Activated B cell treated with CpG ODN at 0.5 μM for 24 hours (primary cell): ENCODE measurements at regions not wholly inside any gene's neighbourhood (a gene's known extent, or its start where the extent isn't known, plus 50 kb on each side); places are given as distances from the start of the nearest gene placed in this dataset.
A peak's percentile ranks its signal among the peaks of the same experiment; 100 is the strongest.
"Not testable (repeated sequence)": the region's sequence is repeated elsewhere in the genome, so short reads cannot be mapped to it uniquely, and the experiment has no call there.

ENCODE experiments used
- ATAC-seq: fragments of 200-7000 bp; cut with Tn5 transposase; one replicate; pipeline ENCODE4 v1.10.0; 2021; ENCODE audit warnings: low read depth, mild to moderate bottlenecking, moderate library complexity
- CTCF ChIA-PET: fragments of 350-600 bp; sonication (Branson Sonifier 250); formaldehyde crosslinking; loops from one replicate; lab custom pipeline; 2021; ENCODE audit warnings: antibody characterized with exemption; lab: Charles Lee
- POLR2A ChIA-PET: fragments of 350-600 bp; sonication (Branson Sonifier 250); formaldehyde crosslinking; loops from one replicate; lab custom pipeline; 2021; ENCODE audit warnings: antibody characterized with exemption; lab: Charles Lee
- DNase-seq: peaks from one replicate; pipeline ENCODE4 v3.0.0; 2022
- H3K27ac Mint-ChIP-seq: one replicate; pipeline ENCODE4 v1.8.0; 2020; ENCODE audit warnings: mixed read lengths
- H3K27me3 Mint-ChIP-seq: one replicate; pipeline ENCODE4 v1.8.0; 2021; ENCODE audit warnings: mixed read lengths
- H3K36me3 Mint-ChIP-seq: one replicate; pipeline ENCODE4 v1.8.0; 2021; ENCODE audit warnings: low read depth, mixed read lengths
- H3K4me1 Mint-ChIP-seq: one replicate; pipeline ENCODE4 v1.8.0; 2021; ENCODE audit warnings: mixed read lengths
- H3K4me3 Mint-ChIP-seq: one replicate; pipeline ENCODE4 v1.8.0; 2020; ENCODE audit warnings: mild to moderate bottlenecking, mixed read lengths
- H3K9me3 Mint-ChIP-seq: one replicate; pipeline ENCODE4 v1.8.0; 2020; ENCODE audit warnings: mixed read lengths
- intact Hi-C: fragments of 100-400 bp; cut with micrococcal nuclease; formaldehyde crosslinking; loops from one replicate; pipeline ENCODE4 v1.15.1; 2024
- TF ChIP-seq, protein P1 (sequence below): fragments of 200-600 bp; IDR thresholded peaks from one replicate; pipeline ENCODE4 v1.8.0; 2022; ENCODE audit warnings: antibody characterized with exemption, mild to moderate bottlenecking

GRCh38 chr3:107915706-107916105 is 175.1 kb downstream of the CD47 start:
- POLR2A ChIA-PET: no interaction called here
- no peaks in the 10 kb centered on the region for H3K9me3 Mint-ChIP-seq
- CTCF ChIA-PET: interaction anchor here (1.3 kb wide), 1 partner anchor 12 kb away, joined by 6 read pairs; no protein-coding TSS in a partner anchor
- no peak overlapping the region for H3K4me3 Mint-ChIP-seq
- H3K36me3 Mint-ChIP-seq: no peaks in the 10 kb centered on the region
- no peak overlapping the region for H3K27ac Mint-ChIP-seq
- intact Hi-C loops: no loop called here
- ATAC-seq (no peak), DNase-seq (no peak)
- H3K27me3 Mint-ChIP-seq: peaks cover 21% of the 10 kb centered on the region
- TF ChIP-seq, protein P1, sequence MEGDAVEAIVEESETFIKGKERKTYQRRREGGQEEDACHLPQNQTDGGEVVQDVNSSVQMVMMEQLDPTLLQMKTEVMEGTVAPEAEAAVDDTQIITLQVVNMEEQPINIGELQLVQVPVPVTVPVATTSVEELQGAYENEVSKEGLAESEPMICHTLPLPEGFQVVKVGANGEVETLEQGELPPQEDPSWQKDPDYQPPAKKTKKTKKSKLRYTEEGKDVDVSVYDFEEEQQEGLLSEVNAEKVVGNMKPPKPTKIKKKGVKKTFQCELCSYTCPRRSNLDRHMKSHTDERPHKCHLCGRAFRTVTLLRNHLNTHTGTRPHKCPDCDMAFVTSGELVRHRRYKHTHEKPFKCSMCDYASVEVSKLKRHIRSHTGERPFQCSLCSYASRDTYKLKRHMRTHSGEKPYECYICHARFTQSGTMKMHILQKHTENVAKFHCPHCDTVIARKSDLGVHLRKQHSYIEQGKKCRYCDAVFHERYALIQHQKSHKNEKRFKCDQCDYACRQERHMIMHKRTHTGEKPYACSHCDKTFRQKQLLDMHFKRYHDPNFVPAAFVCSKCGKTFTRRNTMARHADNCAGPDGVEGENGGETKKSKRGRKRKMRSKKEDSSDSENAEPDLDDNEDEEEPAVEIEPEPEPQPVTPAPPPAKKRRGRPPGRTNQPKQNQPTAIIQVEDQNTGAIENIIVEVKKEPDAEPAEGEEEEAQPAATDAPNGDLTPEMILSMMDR: no peak
- no peaks in the 10 kb centered on the region for H3K4me1 Mint-ChIP-seq

- Mint-ChIP-seq H3K27me3 (peaks cover 21% of the 10 kb centered on the region), H3K4me1 (peaks cover 2% of the 10 kb centered on the region), H3K9me3 (no peaks in the 10 kb centered on the region), H3K36me3 (no peaks in the 10 kb centered on the region), H3K27ac (no peak overlapping the region), H3K4me3 (no peak overlapping the region)
- TF ChIP-seq, protein P1: no peak
- ATAC-seq (no peak), DNase-seq (no peak)
- POLR2A ChIA-PET: no interaction called here
- CTCF ChIA-PET: no interaction called here
- intact Hi-C loops: no loop called here
Measured at GRCh38 chr3:107913701-107914100, 177.1 kb downstream of the CD47 start.

- Mint-ChIP-seq H3K4me3 (no peak overlapping the region), H3K9me3 (no peaks in the 10 kb centered on the region), H3K27me3 (peaks cover 11% of the 10 kb centered on the region), H3K4me1 (peaks cover 2% of the 10 kb centered on the region), H3K36me3 (no peaks in the 10 kb centered on the region), H3K27ac (no peak overlapping the region)
- ChIA-PET CTCF (interaction anchor here (1.4 kb wide), 1 partner anchor 16 kb away, joined by 3 read pairs; no protein-coding TSS in a partner anchor), POLR2A (no interaction called here)
- intact Hi-C loops: no loop called here
- TF ChIP-seq, protein P1: no peak
- DNase-seq (no peak), ATAC-seq (no peak)
Measured at GRCh38 chr3:107911337-107912000, 179.4 kb downstream of the CD47 start.

GRCh38 chr3:107910713-107911259 is 180.0 kb downstream of the CD47 start:
- ChIA-PET CTCF (interaction anchor here (1.4 kb wide), 1 partner anchor 16 kb away, joined by 3 read pairs; no protein-coding TSS in a partner anchor), POLR2A (no interaction called here)
- peaks cover 4% of the 10 kb centered on the region for H3K27me3 Mint-ChIP-seq
- no peak overlapping the region for H3K4me3 Mint-ChIP-seq
- H3K4me1 Mint-ChIP-seq: peaks cover 2% of the 10 kb centered on the region
- TF ChIP-seq, protein P1: no peak
- ATAC-seq: peak; percentile 73
- no peak overlapping the region for H3K27ac Mint-ChIP-seq
- intact Hi-C loops: no loop called here
- DNase-seq: no peak
- H3K9me3 Mint-ChIP-seq: no peaks in the 10 kb centered on the region
- H3K36me3 Mint-ChIP-seq: no peaks in the 10 kb centered on the region

GRCh38 chr3:107909583-107909982 is 181.2 kb downstream of the CD47 start:
- H3K27ac Mint-ChIP-seq, H3K27me3 Mint-ChIP-seq, H3K4me3 Mint-ChIP-seq, DNase-seq, H3K9me3 Mint-ChIP-seq, CTCF ChIA-PET, H3K4me1 Mint-ChIP-seq, intact Hi-C loops, ATAC-seq, POLR2A ChIA-PET, H3K36me3 Mint-ChIP-seq: not testable (repeated sequence)
